Activated CD4-positive, alpha-beta T cell treated with anti-CD3 and anti-CD28 coated beads, Interleukin-2, amount 50 U/mL, for 48 hours (primary cell): ENCODE measurements at regions not wholly inside any gene's neighbourhood (a gene's known extent, or its start where the extent isn't known, plus 50 kb on each side); places are given as distances from the start of the nearest gene placed in this dataset.
"Not testable (repeated sequence)": the region's sequence is repeated elsewhere in the genome, so short reads cannot be mapped to it uniquely, and the experiment has no call there.

ENCODE experiments used
- DNase-seq, 2 experiments: peaks; one replicate each; pipeline ENCODE4 v3.0.0-alpha.2; 2020

DNA sequence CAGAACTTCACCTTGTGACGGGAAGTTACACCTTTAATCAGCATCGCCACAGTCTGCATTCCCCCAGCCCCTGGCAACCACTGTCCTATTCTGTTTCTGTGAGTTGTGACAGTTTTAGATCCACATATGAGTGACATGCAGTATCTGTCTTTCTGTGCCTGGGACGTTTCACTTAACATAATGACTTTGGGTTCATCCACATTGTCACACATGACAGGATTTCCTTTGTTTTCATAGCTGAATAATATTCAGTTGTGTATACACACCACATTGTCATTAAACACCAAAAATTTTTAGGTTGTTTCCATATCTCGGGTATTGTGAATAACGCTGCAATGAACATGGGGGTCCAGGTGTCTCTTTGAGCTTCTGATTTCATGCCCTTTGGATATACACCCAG, 62.6 kb upstream of the BDH1 start:
- not testable (repeated sequence) for DNase-seq

DNA sequence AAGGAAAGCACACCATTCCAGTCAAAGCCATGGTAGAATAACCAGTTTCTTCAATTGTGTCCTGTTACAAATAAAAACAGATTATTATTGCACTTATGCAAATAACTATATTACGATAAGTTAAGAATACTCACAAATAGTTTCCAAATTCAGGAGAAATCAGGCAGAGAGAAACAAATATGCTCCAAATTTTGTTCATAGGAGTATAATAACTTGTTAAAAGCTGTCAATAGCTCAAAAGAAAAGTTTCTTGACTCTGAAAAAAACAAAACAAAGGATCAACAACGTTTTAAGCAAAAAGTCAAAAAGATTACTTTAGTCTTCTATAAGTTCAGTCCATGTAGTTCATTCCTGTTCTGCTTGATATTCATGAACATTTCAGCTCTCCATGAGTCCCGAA, 59.7 kb upstream of the BDH1 start:
- no peak for DNase-seq

DNA sequence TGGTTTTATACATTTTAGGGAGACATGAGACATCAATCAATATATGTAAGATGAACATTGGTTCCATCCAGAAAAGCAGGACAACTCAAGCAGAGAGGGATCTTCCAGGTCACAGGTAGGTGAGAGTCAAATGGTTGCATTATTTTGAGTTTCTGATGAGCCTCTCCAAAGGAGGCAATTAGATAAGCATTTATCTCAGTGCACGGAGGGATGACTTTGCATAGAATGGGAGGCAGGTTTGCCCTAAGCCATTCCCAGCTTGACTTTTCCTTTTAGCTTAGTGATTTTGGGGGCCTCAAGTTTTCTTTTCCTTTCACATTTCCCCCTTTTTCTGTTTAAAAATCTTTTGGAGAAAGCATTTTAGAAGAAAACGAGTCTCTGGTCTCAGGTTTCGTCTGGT, 58.4 kb upstream of the BDH1 start:
- DNase-seq: not testable (repeated sequence)

DNA sequence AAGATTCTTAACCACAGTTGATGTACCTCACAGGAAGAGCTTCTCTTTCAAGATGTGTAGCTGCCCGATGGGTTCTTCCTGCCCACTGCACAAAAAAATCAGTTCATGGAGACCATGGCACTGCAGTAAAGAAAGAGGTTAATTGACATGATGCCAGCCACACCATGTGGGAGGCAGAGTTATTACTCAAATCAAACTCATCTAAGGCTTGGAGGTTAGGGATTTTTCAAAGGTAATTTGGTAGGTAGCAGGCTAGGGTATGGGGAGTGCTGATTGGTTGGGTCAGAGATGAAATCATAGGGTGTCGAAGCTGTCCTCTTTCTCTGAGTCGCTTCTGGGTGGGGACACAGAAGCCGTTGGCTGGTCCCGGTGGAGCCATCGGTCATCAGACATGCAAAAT, 57.4 kb upstream of the BDH1 start:
- DNase-seq: peak in 1 of 2 experiments; percentile 38

DNA sequence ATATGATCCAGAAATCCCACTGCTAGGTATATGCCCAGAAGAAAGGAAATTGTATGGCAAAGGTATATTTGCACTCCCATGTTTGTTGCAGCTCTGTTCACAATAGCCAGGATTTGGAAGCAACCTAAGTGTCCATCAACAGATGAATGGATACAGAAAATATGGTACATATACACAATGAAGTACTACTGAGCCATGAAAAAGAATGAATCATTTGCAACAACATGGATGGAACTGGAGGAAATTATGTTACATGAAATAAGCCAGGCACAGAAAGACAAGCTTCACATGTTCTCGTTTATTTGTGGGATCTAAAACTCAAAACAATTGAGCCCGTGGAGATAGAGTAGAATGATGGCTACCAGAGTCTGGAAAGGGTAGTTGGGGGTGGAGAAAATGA, 55.5 kb upstream of the BDH1 start:
- DNase-seq: no peak

DNA sequence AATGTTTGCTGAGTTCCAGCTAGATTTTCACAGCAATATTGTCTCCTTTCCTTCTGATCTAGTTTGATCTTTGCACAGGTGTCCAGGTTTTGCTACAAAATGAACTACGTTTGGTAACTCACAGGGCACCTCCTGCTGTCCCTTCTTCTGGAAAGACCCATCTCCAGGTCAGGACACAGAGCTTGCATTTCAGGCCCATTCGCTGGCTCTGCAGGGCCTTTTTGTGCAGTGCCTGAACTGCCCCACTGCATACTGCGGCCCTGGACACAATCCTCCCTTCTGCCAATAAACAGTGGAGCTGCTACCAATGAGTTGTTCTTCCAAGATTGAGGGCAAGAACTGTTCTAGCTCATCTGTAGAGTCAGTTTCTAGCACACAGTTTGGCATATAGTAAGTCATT, 50.7 kb upstream of the BDH1 start:
- no peak for DNase-seq
